Astrocyte of the spinal cord (primary cell): ENCODE measurements at regions not wholly inside any gene's neighbourhood (a gene's known extent, or its start where the extent isn't known, plus 50 kb on each side); places are given as distances from the start of the nearest gene placed in this dataset.

Source experiments
- DNase-seq: peaks from one replicate; pipeline ENCODE4 v3.0.0; 2011; ENCODE audit warnings: low read depth, low spot score
- H3K4me3 ChIP-seq: 2 replicates; pipeline ENCODE4 v1.5.1; 2011; ENCODE audit warnings: low read depth, mild to moderate bottlenecking, low read length, moderate library complexity
- in situ Hi-C: cut with HindIII; loops from 2 replicates; pipeline ENCODE4 v1.10.0; 2017; ENCODE audit warnings: low sequenced_read_pairs
- TF ChIP-seq, protein P1 (sequence below): IDR thresholded peaks from 2 replicates; pipeline ENCODE4 v1.5.1; 2012; ENCODE audit warnings: low read depth, mild to moderate bottlenecking, low read length, inconsistent platforms

DNA sequence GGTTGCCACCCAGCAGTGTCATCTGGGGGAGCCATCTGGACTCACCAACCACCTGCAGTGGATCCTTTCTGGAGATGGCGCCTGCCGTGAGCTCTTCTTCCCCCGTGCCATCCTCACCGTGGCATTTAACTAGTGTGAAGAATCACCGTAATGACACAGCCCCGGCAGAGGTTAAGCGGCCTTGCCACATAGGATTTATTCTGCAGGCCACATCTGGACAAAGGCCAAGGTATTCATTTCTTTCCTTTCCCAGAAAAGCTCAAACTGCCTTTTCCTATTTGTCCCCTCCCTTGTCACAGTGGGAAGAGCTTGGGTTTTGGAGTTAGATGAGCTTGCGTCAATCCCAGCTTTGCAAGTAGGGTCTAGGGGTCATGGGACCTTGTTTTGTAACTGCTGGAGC is 88.4 kb downstream of the PXDC1 start:
- TF ChIP-seq, protein P1, sequence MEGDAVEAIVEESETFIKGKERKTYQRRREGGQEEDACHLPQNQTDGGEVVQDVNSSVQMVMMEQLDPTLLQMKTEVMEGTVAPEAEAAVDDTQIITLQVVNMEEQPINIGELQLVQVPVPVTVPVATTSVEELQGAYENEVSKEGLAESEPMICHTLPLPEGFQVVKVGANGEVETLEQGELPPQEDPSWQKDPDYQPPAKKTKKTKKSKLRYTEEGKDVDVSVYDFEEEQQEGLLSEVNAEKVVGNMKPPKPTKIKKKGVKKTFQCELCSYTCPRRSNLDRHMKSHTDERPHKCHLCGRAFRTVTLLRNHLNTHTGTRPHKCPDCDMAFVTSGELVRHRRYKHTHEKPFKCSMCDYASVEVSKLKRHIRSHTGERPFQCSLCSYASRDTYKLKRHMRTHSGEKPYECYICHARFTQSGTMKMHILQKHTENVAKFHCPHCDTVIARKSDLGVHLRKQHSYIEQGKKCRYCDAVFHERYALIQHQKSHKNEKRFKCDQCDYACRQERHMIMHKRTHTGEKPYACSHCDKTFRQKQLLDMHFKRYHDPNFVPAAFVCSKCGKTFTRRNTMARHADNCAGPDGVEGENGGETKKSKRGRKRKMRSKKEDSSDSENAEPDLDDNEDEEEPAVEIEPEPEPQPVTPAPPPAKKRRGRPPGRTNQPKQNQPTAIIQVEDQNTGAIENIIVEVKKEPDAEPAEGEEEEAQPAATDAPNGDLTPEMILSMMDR = no peak
- no peak overlapping the region for H3K4me3 ChIP-seq
- no peak for DNase-seq
- in situ Hi-C loops = no loop called here

- in situ Hi-C loops = no loop called here
- no peak for DNase-seq
- TF ChIP-seq, protein P1 = no peak
Observed at GRCh38 chr6:3661390-3661789, 90.1 kb downstream of the PXDC1 start.

DNA sequence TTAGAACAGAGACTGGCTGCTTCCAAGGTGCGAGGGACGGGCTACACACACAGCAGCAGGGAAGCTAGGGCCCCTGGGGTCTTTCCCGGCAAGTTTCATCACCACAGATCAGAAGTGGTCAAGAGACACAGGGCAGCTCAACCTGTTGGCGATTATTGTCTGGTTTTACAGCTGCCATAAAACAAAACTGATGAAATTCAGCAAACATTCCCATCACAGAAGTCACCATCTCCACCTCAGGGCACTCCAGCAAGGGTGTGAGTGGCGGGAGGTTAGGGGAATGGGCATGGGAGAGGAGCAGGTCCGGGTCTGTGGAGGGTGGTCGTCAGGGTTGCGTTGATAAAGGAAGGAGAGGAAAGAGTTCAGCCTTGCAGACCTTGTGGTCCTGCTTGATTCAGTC is 91.0 kb downstream of the PXDC1 start:
- in situ Hi-C loops = no loop called here
- TF ChIP-seq, protein P1 = no peak
- no peak overlapping the region for H3K4me3 ChIP-seq
- no peak for DNase-seq

More at GRCh38 chr6:3661390-3661789, 90.1 kb downstream of the PXDC1 start:
- no peak overlapping the region for H3K4me3 ChIP-seq

- no peak for DNase-seq
- H3K4me3 ChIP-seq = no peak overlapping the region
- TF ChIP-seq, protein P1 = no peak
- in situ Hi-C loops = no loop called here
Observed at GRCh38 chr6:3659748-3660147, 91.8 kb downstream of the PXDC1 start.

DNA sequence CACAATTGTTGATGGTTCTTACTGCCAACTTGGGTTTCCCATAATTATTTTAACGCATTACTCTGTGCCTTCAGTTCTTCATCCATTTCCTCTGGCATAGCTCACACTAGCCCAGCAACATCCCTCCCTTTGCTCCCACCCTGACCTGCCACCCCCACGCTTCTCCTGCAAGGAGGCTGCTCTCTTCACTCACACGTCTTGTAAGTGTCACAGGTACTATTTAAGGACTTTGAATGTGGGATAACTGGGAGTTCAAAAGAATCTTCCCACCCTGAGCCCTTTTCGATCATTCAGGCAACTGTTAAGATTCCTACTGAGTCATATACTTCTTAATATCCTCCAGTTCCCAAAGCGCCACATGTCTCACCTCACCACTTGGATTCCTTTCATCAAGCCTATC is 95.4 kb downstream of the PXDC1 start:
- in situ Hi-C loops = no loop called here
- H3K4me3 ChIP-seq = no peak overlapping the region
- no peak for DNase-seq
- TF ChIP-seq, protein P1 = no peak

GRCh38 chr6:3654898-3655297 is 96.6 kb downstream of the PXDC1 start:
- no peak for DNase-seq
- H3K4me3 ChIP-seq = no peak overlapping the region
- in situ Hi-C loops = no loop called here
- TF ChIP-seq, protein P1 = no peak

GRCh38 chr6:3654436-3654835 is 97.1 kb downstream of the PXDC1 start:
- no peak overlapping the region for H3K4me3 ChIP-seq
- in situ Hi-C loops = no loop called here
- no peak for DNase-seq
- TF ChIP-seq, protein P1 = no peak
